Suppressor macrophage (primary cell): ENCODE measurements at regions not wholly inside any gene's neighbourhood (a gene's known extent, or its start where the extent isn't known, plus 50 kb on each side); places are given as distances from the start of the nearest gene placed in this dataset.

ENCODE experiments used
- DNase-seq, 4 experiments: peaks; one replicate each; pipeline ENCODE4 v3.0.0-alpha.2; 2020 to 2022

DNA sequence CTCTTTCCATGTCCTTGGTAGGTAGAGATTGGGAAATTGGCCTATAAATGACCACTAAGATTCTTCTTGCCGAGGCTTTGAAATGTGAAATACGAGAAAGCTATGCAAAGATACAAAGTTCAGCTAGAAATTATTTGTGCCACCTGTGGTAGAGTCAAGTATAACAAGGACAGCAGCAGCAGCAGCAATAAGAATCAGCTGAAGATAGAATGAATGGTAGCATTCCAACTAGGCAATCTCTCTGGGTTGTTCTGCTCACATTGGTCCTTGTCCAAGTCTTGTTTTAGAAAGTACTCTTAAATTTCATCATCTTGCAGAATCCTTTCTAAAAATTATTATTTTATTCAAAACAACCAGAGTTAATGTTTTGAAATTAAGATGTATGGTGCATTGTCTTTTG lies 67.8 kb upstream of the PCDH10 start:
- DNase-seq, result no peak

DNA sequence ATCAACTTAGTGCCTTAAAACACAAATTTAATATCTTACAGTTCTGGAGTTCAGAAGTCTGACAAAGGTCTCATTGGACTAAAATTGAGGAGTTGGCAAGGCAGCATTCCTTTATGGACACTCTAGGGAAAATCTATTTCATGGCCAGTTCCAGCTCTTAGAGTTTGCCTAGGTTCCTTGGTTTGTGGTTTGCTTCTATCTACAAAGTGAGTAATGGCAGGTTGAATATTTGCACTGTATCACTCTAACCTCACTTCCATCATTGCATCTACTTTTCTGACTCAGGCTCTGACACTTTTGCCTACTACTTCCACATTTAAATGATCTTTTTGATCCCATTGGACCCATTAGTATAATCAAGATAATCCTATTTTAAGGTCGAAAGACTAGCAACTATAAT lies 64.7 kb upstream of the PCDH10 start:
- no peak for DNase-seq

DNA sequence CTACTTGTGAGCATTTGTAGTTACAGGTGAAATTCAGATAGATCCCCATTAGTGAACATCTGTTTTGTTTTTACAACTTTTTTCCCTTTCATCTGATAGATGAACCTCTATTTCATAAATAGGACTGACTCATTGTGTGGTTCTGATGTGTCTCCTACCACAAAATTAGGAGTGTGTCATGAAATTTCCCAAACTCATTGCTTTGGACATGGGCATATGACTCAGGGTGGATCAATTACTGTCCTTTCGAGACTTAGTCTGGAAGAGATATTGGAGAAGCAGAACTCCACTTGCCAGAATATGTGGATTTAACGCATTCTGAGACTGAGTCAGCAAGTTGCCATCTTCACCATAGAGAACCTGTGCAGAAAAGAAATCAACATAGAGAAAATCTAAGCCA lies 53.5 kb upstream of the PCDH10 start:
- no peak for DNase-seq

DNA sequence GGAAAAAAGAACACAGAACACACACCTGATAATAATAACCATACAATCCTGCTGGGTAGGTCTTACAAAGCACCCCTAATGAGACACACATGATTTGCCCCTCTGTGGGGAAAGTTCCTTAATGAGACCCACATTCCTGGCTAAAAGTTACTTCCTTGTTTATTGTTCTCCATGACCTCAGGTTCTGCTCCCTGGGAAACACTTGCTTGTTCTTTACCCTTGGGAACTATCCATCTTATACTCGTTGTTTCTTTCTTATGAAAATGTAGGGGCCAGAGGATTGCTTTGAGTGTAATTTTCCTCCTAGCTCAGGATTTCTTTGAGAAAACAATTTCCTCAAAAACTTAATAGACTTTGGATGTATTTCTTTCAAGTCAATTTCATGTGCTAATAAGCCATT lies 52.1 kb upstream of the PCDH10 start:
- DNase-seq, result no peak
